ENCODE measurements at regions not wholly inside any gene's neighbourhood (a gene's known extent, or its start where the extent isn't known, plus 50 kb on each side); places are given as distances from the start of the nearest gene placed in this dataset.

GRCh38 chr4:38489924-38490639, 173.9 kb upstream of the KLF3 start:
- no peaks in the 10 kb centered on the region for H3K36me3 ChIP-seq
- H3K4me1 ChIP-seq: peaks cover 0 to 13% (median 0%) of the 10 kb centered on the region in 3 donors
- peak overlapping the region in 2 of 4 donors; percentile 25 to 62 for H3K27ac ChIP-seq
- 37 to 50% methylated on average over 6 to 7 of the region's 7 CpGs for WGBS, 2 donors (ENCODE audit: low coverage in 1 of 2)
- TF ChIP-seq EP300 (IDR thresholded peaks at IDR 0.05): no peak
- TF ChIP-seq POLR2A (IDR thresholded peaks at IDR 0.05): no peak
- TF ChIP-seq, protein P1, sequence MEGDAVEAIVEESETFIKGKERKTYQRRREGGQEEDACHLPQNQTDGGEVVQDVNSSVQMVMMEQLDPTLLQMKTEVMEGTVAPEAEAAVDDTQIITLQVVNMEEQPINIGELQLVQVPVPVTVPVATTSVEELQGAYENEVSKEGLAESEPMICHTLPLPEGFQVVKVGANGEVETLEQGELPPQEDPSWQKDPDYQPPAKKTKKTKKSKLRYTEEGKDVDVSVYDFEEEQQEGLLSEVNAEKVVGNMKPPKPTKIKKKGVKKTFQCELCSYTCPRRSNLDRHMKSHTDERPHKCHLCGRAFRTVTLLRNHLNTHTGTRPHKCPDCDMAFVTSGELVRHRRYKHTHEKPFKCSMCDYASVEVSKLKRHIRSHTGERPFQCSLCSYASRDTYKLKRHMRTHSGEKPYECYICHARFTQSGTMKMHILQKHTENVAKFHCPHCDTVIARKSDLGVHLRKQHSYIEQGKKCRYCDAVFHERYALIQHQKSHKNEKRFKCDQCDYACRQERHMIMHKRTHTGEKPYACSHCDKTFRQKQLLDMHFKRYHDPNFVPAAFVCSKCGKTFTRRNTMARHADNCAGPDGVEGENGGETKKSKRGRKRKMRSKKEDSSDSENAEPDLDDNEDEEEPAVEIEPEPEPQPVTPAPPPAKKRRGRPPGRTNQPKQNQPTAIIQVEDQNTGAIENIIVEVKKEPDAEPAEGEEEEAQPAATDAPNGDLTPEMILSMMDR (IDR thresholded peaks at IDR 0.05): no peak
- TF ChIP-seq POLR2AphosphoS5 (IDR thresholded peaks at IDR 0.05): no peak
- no peaks in the 10 kb centered on the region for H3K9me3 ChIP-seq
- ATAC-seq: peak; percentile 41
- H3K4me3 ChIP-seq: no peak overlapping the region
- no peaks in the 10 kb centered on the region for H3K27me3 ChIP-seq

- TF ChIP-seq POLR2A (IDR thresholded peaks at IDR 0.05) (no peak), EP300 (IDR thresholded peaks at IDR 0.05) (no peak), POLR2AphosphoS5 (IDR thresholded peaks at IDR 0.05) (no peak)
- TF ChIP-seq, protein P1 (IDR thresholded peaks at IDR 0.05): no peak
- H3K27ac ChIP-seq: peak overlapping the region in 1 of 4 donors; percentile 62
- no peaks in the 10 kb centered on the region for H3K27me3 ChIP-seq
- H3K4me1 ChIP-seq: peaks cover 0 to 13% (median 0%) of the 10 kb centered on the region in 3 donors
- no peaks in the 10 kb centered on the region for H3K9me3 ChIP-seq
- WGBS, 2 donors (ENCODE audit: low coverage in 1 of 2): 82 to 91% methylated on average over 4 of the region's 4 CpGs
- H3K4me3 ChIP-seq: no peak overlapping the region
- no peak for ATAC-seq
- H3K36me3 ChIP-seq: no peaks in the 10 kb centered on the region
These were observed 173.1 kb upstream of the KLF3 start for GRCh38 chr4:38490753-38491446.

GRCh38 chr4:38491854-38492478, 172.0 kb upstream of the KLF3 start:
- Histone ChIP-seq H3K4me3 (no peak overlapping the region), H3K4me1 (peaks cover 0 to 13% (median 0%) of the 10 kb centered on the region in 3 donors), H3K27ac (no peak overlapping the region), H3K27me3 (no peaks in the 10 kb centered on the region), H3K36me3 (no peaks in the 10 kb centered on the region), H3K9me3 (no peaks in the 10 kb centered on the region)
- no peak for ATAC-seq
- no peak for TF ChIP-seq EP300 (IDR thresholded peaks at IDR 0.05)
- TF ChIP-seq POLR2A (IDR thresholded peaks at IDR 0.05): no peak
- WGBS, 2 donors (ENCODE audit: low coverage in 1 of 2): 88 to 100% methylated on average over 1 to 3 of the region's 3 CpGs

DNA sequence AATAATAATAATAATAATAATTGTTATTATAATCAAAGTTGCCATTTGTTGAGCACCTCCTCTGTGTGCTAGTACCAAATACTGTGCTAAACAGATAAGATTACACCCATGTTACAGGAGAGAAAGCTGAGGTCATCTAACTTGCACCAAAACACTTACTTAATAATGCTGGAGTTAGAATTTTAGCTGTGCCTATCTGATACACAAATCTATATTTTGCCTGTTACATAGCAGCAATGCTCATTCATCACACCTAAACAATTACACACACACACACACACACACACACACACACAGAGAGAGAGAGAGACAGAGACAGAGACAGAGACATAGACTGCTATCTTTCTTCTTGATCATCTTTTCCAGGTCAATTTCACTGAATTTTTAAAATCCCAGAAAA, 170.9 kb upstream of the KLF3 start:
- no peak for ATAC-seq
- Histone ChIP-seq H3K4me1 (peaks cover 0 to 13% (median 0%) of the 10 kb centered on the region in 3 donors), H3K27ac (no peak overlapping the region), H3K9me3 (no peaks in the 10 kb centered on the region), H3K4me3 (no peak overlapping the region), H3K27me3 (no peaks in the 10 kb centered on the region), H3K36me3 (no peaks in the 10 kb centered on the region)
- no peak for TF ChIP-seq POLR2A (IDR thresholded peaks at IDR 0.05)
- TF ChIP-seq, protein P1 (IDR thresholded peaks at IDR 0.05): no peak

DNA sequence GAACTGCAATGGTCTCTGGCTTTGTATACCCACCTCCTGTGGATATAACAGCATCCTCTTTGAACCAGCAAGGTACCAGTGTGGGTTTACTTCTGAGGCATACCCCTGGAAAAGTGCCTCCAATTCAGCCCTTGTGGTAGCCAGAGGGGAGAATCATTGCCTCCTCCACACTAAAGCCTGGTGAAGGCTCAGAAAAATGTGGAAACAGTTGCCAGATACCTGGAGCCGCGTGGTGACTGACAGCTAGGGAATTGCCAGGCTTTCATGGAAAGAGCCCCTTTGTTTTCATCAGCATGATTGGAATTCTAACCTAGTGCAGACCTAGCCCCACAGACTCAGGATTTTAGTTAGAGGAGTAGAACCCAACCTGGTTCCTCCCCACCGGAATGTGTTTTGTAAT, 168.6 kb upstream of the KLF3 start:
- H3K36me3 ChIP-seq: no peaks in the 10 kb centered on the region
- TF ChIP-seq, protein P1 (IDR thresholded peaks at IDR 0.05): no peak
- no peak for TF ChIP-seq POLR2AphosphoS5 (IDR thresholded peaks at IDR 0.05)
- no peak for TF ChIP-seq POLR2A (IDR thresholded peaks at IDR 0.05)
- TF ChIP-seq EP300 (IDR thresholded peaks at IDR 0.05): no peak
- H3K4me1 ChIP-seq: peaks cover 0 to 2% (median 0%) of the 10 kb centered on the region in 3 donors
- no peak overlapping the region for H3K4me3 ChIP-seq
- 83 to 100% methylated on average over 1 to 3 of the region's 3 CpGs for WGBS, 2 donors (ENCODE audit: low coverage in 1 of 2)
- no peak for ATAC-seq
- no peaks in the 10 kb centered on the region for H3K9me3 ChIP-seq
- no peaks in the 10 kb centered on the region for H3K27me3 ChIP-seq
- no peak overlapping the region for H3K27ac ChIP-seq

Data from gastroesophageal sphincter (tissue), 4 donors.